Transverse colon (tissue), 4 donors: ENCODE measurements at regions not wholly inside any gene's neighbourhood (a gene's known extent, or its start where the extent isn't known, plus 50 kb on each side); places are given as distances from the start of the nearest gene placed in this dataset.

ENCODE experiments used
- EP300 ChIP-seq: sonication (generic); formaldehyde crosslinking; IDR thresholded peaks from one replicate; pipeline ENCODE4 v1.6.1; 2017; ENCODE audit warnings: antibody characterized with exemption, low read depth
- POLR2A ChIP-seq: fragments of 450-650 bp; IDR thresholded peaks from one replicate; pipeline ENCODE4 v1.6.1; 2016; ENCODE audit warnings: antibody characterized with exemption, mild to moderate bottlenecking, moderate library complexity
- POLR2AphosphoS5 ChIP-seq, 3 donors: sonication (generic); formaldehyde crosslinking; IDR thresholded peaks; one replicate each; pipeline ENCODE4 v1.6.1; 2016; ENCODE audit warnings: antibody characterized with exemption in 3 of 3
- TF ChIP-seq, protein P1 (sequence below), 5 experiments: fragments of 200-600 bp in 3 of 5; fragments of 450-650 bp in 2 of 5; sonication (generic) in 3 of 5; IDR thresholded peaks; 1 replicate in 2 of 5; 2 replicates in 3 of 5; pipeline ENCODE4 v1.5.1; 2016 to 2017; ENCODE audit warnings: antibody characterized with exemption in 5 of 5, inconsistent platforms in 3 of 5, mild to moderate bottlenecking in 2 of 5, moderate library complexity in 1 of 5

- TF ChIP-seq POLR2A (no peak), POLR2AphosphoS5 (IDR thresholded peaks at IDR 0.05) (no peak), EP300 (no peak)
- TF ChIP-seq, protein P1, sequence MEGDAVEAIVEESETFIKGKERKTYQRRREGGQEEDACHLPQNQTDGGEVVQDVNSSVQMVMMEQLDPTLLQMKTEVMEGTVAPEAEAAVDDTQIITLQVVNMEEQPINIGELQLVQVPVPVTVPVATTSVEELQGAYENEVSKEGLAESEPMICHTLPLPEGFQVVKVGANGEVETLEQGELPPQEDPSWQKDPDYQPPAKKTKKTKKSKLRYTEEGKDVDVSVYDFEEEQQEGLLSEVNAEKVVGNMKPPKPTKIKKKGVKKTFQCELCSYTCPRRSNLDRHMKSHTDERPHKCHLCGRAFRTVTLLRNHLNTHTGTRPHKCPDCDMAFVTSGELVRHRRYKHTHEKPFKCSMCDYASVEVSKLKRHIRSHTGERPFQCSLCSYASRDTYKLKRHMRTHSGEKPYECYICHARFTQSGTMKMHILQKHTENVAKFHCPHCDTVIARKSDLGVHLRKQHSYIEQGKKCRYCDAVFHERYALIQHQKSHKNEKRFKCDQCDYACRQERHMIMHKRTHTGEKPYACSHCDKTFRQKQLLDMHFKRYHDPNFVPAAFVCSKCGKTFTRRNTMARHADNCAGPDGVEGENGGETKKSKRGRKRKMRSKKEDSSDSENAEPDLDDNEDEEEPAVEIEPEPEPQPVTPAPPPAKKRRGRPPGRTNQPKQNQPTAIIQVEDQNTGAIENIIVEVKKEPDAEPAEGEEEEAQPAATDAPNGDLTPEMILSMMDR (IDR thresholded peaks at IDR 0.05): no peak
These were observed 53.4 kb upstream of the KCNN2 start for GRCh38 chr5:114308508-114308907.
